ENCODE measurements at regions not wholly inside any gene's neighbourhood (a gene's known extent, or its start where the extent isn't known, plus 50 kb on each side); places are given as distances from the start of the nearest gene placed in this dataset.

DNA sequence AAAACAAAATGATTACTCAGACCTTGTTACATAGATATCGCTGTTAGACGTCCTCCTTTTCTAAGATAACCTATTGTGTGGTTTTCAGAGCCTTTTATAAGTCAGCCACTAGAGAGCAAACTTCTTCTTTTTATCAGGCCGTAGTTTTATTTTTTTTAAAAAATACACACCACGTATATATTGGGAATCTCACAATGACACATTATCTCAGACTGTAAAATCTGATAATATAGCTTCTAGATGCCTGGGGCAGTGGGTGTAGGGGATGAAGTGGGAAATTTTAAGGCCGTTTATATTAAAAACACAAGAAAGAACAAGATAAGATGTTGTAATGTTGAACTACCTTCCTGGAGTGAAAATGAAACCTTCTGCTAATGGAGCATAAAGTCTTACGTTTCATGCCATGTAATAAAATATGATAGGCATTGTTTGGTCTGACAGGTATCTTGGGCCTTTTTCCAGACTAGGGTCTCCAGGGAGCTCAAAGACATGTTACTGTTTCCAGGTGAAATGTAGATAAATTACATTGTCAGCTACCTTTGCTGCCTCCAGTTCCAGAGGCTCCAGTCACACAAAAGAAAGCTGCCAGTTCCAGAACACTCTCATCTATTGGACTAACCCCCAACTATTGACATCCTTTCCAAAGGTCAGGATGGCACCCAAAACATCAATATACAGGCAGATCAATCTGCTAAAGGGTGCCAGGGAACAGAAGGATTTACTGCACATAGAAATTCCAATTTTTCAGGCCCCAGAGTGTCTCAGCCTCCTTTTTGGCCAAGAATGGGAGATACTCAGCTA lies 130.2 kb upstream of the AKIRIN2 start:
- H3K27me3 ChIP-seq: no peaks in the 10 kb centered on the region
- no peaks in the 10 kb centered on the region for H3K9me3 ChIP-seq
- peaks cover 23 to 26% of the 10 kb centered on the region in 2 experiments for H3K4me1 ChIP-seq (ENCODE audit: control insufficient read depth in 1 of 2, insufficient read depth in 1 of 2, low read depth in 1 of 2, low read length in 1 of 2)
- peak overlapping the region; percentile 75 for H3K27ac ChIP-seq
- H3K36me3 ChIP-seq: no peaks in the 10 kb centered on the region
- peak overlapping the region; percentile 35 to 46 for H3K4me3 ChIP-seq (ENCODE audit: low read depth in 1 of 2, low read length in 1 of 2)
- TF ChIP-seq, protein P1, sequence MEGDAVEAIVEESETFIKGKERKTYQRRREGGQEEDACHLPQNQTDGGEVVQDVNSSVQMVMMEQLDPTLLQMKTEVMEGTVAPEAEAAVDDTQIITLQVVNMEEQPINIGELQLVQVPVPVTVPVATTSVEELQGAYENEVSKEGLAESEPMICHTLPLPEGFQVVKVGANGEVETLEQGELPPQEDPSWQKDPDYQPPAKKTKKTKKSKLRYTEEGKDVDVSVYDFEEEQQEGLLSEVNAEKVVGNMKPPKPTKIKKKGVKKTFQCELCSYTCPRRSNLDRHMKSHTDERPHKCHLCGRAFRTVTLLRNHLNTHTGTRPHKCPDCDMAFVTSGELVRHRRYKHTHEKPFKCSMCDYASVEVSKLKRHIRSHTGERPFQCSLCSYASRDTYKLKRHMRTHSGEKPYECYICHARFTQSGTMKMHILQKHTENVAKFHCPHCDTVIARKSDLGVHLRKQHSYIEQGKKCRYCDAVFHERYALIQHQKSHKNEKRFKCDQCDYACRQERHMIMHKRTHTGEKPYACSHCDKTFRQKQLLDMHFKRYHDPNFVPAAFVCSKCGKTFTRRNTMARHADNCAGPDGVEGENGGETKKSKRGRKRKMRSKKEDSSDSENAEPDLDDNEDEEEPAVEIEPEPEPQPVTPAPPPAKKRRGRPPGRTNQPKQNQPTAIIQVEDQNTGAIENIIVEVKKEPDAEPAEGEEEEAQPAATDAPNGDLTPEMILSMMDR (IDR thresholded peaks at IDR 0.05): no peak

GRCh38 chr6:87830907-87831306 lies 128.9 kb upstream of the AKIRIN2 start:
- Histone ChIP-seq H3K36me3 (no peaks in the 10 kb centered on the region), H3K4me3 (ENCODE audit: low read depth in 1 of 2, low read length in 1 of 2) (no peak overlapping the region), H3K27me3 (no peaks in the 10 kb centered on the region), H3K27ac (peak overlapping the region; percentile 75), H3K9me3 (no peaks in the 10 kb centered on the region), H3K4me1 (ENCODE audit: control insufficient read depth in 1 of 2, insufficient read depth in 1 of 2, low read depth in 1 of 2, low read length in 1 of 2) (peaks cover 26% of the 10 kb centered on the region in 2 experiments)
- TF ChIP-seq, protein P1 (IDR thresholded peaks at IDR 0.05): no peak

- H3K4me1 ChIP-seq (ENCODE audit: control insufficient read depth in 1 of 2, insufficient read depth in 1 of 2, low read depth in 1 of 2, low read length in 1 of 2): peaks cover 26% of the 10 kb centered on the region in 2 experiments
- H3K27ac ChIP-seq: peak overlapping the region; percentile 75
- TF ChIP-seq, protein P1 (IDR thresholded peaks at IDR 0.05): no peak
- no peaks in the 10 kb centered on the region for H3K36me3 ChIP-seq
- no peaks in the 10 kb centered on the region for H3K9me3 ChIP-seq
- no peak overlapping the region for H3K4me3 ChIP-seq (ENCODE audit: low read depth in 1 of 2, low read length in 1 of 2)
- H3K27me3 ChIP-seq: no peaks in the 10 kb centered on the region
Observed at GRCh38 chr6:87829622-87830121, 127.6 kb upstream of the AKIRIN2 start.

GRCh38 chr6:87828044-87828443 lies 126.0 kb upstream of the AKIRIN2 start:
- no peak overlapping the region for H3K27ac ChIP-seq
- H3K4me1 ChIP-seq (ENCODE audit: control insufficient read depth in 1 of 2, insufficient read depth in 1 of 2, low read depth in 1 of 2, low read length in 1 of 2): peaks cover 26% of the 10 kb centered on the region in 2 experiments
- TF ChIP-seq, protein P1 (IDR thresholded peaks at IDR 0.05): no peak
- no peaks in the 10 kb centered on the region for H3K9me3 ChIP-seq
- H3K36me3 ChIP-seq: no peaks in the 10 kb centered on the region
- H3K4me3 ChIP-seq (ENCODE audit: low read depth in 1 of 2, low read length in 1 of 2): no peak overlapping the region
- no peaks in the 10 kb centered on the region for H3K27me3 ChIP-seq

- H3K4me1 ChIP-seq (ENCODE audit: control insufficient read depth in 1 of 2, insufficient read depth in 1 of 2, low read depth in 1 of 2, low read length in 1 of 2): peaks cover 23 to 25% of the 10 kb centered on the region in 2 experiments
- H3K4me3 ChIP-seq (ENCODE audit: low read depth in 1 of 2, low read length in 1 of 2): no peak overlapping the region
- no peak overlapping the region for H3K27ac ChIP-seq
- H3K9me3 ChIP-seq: no peaks in the 10 kb centered on the region
- H3K27me3 ChIP-seq: no peaks in the 10 kb centered on the region
- H3K36me3 ChIP-seq: no peaks in the 10 kb centered on the region
- TF ChIP-seq, protein P1 (IDR thresholded peaks at IDR 0.05): no peak
Observed at GRCh38 chr6:87827346-87827745, 125.3 kb upstream of the AKIRIN2 start.
